ENCODE measurements at regions not wholly inside any gene's neighbourhood (a gene's known extent, or its start where the extent isn't known, plus 50 kb on each side); places are given as distances from the start of the nearest gene placed in this dataset.

- Mint-ChIP-seq H3K4me1 (peaks cover 14% of the 10 kb centered on the region), H3K27me3 (ENCODE audit: insufficient read depth, low read depth, poor library complexity) (peaks cover 2% of the 10 kb centered on the region), H3K9me3 (no peaks in the 10 kb centered on the region), H3K4me3 (no peak overlapping the region), H3K36me3 (ENCODE audit: low read depth) (no peaks in the 10 kb centered on the region), H3K27ac (no peak overlapping the region)
- H4K20me1 ChIP-seq (replicated peaks; ENCODE audit: insufficient read depth), result no peaks in the 10 kb centered on the region
- H3F3A ChIP-seq (replicated peaks; ENCODE audit: low read depth), result no peaks in the 10 kb centered on the region
- H3K4me1 ChIP-seq (ENCODE audit: insufficient read depth), result peaks cover 19% of the 10 kb centered on the region
- TF ChIP-seq EZH2phosphoT487 (IDR thresholded peaks at IDR 0.05; ENCODE audit: unreplicated experiment) (no peak), CTCF (conservative IDR thresholded peaks at IDR 0.05; ENCODE audit: low read depth in 2 of 2) (no peak), NANOG (IDR thresholded peaks at IDR 0.05; ENCODE audit: borderline replicate concordance) (no peak), ZNF114 (CRISPR knock-in tag; IDR thresholded peaks at IDR 0.05) (no peak), EZH2 (IDR thresholded peaks at IDR 0.05; ENCODE audit: low read depth, unreplicated experiment) (no peak), ZNF331 (CRISPR knock-in tag; IDR thresholded peaks at IDR 0.05; ENCODE audit: low read depth) (no peak), CREB1 (CRISPR knock-in tag; IDR thresholded peaks at IDR 0.05; ENCODE audit: low read depth) (no peak)
- peak overlapping the region; percentile 19; the same call in 1 of the 2 replicates for H3K4me2 ChIP-seq
- no peaks in the 10 kb centered on the region for H3K9me2 ChIP-seq (ENCODE audit: insufficient read depth)
- no peaks in the 10 kb centered on the region for H3K79me2 ChIP-seq (replicated peaks; ENCODE audit: insufficient read depth)
- DNase-seq (ENCODE audit: low spot score), result no peak
- no peak overlapping the region for H3K27ac ChIP-seq (ENCODE audit: low read depth)
- no peak for ATAC-seq
- no peaks in the 10 kb centered on the region for H3K36me3 ChIP-seq (ENCODE audit: insufficient read depth)
- H3K27me3 ChIP-seq (ENCODE audit: insufficient read depth), result no peaks in the 10 kb centered on the region
- H3K4me3 ChIP-seq, result no peak overlapping the region
- H2AFZ ChIP-seq, result no peak overlapping the region
Measured at GRCh38 chr6:111958534-111958933, 85.3 kb upstream of the FYN start.

- no peak overlapping the region for H3K4me2 ChIP-seq
- DNase-seq (ENCODE audit: low spot score) (no peak), ATAC-seq (no peak)
- H3F3A ChIP-seq (replicated peaks; ENCODE audit: low read depth), result no peaks in the 10 kb centered on the region
- no peaks in the 10 kb centered on the region for H3K9me2 ChIP-seq (ENCODE audit: insufficient read depth)
- no peak overlapping the region for H3K4me3 ChIP-seq
- Mint-ChIP-seq H3K9me3 (no peaks in the 10 kb centered on the region), H3K4me3 (no peak overlapping the region), H3K36me3 (ENCODE audit: low read depth) (no peaks in the 10 kb centered on the region), H3K27me3 (ENCODE audit: insufficient read depth, low read depth, poor library complexity) (peaks cover 2% of the 10 kb centered on the region), H3K4me1 (peaks cover 14% of the 10 kb centered on the region), H3K27ac (no peak overlapping the region)
- peaks cover 19% of the 10 kb centered on the region for H3K4me1 ChIP-seq (ENCODE audit: insufficient read depth)
- H3K27ac ChIP-seq (ENCODE audit: low read depth), result no peak overlapping the region
- H3K27me3 ChIP-seq (ENCODE audit: insufficient read depth), result no peaks in the 10 kb centered on the region
- no peaks in the 10 kb centered on the region for H3K79me2 ChIP-seq (replicated peaks; ENCODE audit: insufficient read depth)
- peak overlapping the region; percentile 95; the same call in 1 of the 2 replicates for H2AFZ ChIP-seq
- H3K36me3 ChIP-seq (ENCODE audit: insufficient read depth), result no peaks in the 10 kb centered on the region
- no peaks in the 10 kb centered on the region for H4K20me1 ChIP-seq (replicated peaks; ENCODE audit: insufficient read depth)
- TF ChIP-seq ETS1 (IDR thresholded peaks at IDR 0.05) (no peak), ZNF114 (CRISPR knock-in tag; IDR thresholded peaks at IDR 0.05) (no peak), POLR2AphosphoS5 (IDR thresholded peaks at IDR 0.05; ENCODE audit: low read depth) (no peak)
- TF ChIP-seq, protein P1, sequence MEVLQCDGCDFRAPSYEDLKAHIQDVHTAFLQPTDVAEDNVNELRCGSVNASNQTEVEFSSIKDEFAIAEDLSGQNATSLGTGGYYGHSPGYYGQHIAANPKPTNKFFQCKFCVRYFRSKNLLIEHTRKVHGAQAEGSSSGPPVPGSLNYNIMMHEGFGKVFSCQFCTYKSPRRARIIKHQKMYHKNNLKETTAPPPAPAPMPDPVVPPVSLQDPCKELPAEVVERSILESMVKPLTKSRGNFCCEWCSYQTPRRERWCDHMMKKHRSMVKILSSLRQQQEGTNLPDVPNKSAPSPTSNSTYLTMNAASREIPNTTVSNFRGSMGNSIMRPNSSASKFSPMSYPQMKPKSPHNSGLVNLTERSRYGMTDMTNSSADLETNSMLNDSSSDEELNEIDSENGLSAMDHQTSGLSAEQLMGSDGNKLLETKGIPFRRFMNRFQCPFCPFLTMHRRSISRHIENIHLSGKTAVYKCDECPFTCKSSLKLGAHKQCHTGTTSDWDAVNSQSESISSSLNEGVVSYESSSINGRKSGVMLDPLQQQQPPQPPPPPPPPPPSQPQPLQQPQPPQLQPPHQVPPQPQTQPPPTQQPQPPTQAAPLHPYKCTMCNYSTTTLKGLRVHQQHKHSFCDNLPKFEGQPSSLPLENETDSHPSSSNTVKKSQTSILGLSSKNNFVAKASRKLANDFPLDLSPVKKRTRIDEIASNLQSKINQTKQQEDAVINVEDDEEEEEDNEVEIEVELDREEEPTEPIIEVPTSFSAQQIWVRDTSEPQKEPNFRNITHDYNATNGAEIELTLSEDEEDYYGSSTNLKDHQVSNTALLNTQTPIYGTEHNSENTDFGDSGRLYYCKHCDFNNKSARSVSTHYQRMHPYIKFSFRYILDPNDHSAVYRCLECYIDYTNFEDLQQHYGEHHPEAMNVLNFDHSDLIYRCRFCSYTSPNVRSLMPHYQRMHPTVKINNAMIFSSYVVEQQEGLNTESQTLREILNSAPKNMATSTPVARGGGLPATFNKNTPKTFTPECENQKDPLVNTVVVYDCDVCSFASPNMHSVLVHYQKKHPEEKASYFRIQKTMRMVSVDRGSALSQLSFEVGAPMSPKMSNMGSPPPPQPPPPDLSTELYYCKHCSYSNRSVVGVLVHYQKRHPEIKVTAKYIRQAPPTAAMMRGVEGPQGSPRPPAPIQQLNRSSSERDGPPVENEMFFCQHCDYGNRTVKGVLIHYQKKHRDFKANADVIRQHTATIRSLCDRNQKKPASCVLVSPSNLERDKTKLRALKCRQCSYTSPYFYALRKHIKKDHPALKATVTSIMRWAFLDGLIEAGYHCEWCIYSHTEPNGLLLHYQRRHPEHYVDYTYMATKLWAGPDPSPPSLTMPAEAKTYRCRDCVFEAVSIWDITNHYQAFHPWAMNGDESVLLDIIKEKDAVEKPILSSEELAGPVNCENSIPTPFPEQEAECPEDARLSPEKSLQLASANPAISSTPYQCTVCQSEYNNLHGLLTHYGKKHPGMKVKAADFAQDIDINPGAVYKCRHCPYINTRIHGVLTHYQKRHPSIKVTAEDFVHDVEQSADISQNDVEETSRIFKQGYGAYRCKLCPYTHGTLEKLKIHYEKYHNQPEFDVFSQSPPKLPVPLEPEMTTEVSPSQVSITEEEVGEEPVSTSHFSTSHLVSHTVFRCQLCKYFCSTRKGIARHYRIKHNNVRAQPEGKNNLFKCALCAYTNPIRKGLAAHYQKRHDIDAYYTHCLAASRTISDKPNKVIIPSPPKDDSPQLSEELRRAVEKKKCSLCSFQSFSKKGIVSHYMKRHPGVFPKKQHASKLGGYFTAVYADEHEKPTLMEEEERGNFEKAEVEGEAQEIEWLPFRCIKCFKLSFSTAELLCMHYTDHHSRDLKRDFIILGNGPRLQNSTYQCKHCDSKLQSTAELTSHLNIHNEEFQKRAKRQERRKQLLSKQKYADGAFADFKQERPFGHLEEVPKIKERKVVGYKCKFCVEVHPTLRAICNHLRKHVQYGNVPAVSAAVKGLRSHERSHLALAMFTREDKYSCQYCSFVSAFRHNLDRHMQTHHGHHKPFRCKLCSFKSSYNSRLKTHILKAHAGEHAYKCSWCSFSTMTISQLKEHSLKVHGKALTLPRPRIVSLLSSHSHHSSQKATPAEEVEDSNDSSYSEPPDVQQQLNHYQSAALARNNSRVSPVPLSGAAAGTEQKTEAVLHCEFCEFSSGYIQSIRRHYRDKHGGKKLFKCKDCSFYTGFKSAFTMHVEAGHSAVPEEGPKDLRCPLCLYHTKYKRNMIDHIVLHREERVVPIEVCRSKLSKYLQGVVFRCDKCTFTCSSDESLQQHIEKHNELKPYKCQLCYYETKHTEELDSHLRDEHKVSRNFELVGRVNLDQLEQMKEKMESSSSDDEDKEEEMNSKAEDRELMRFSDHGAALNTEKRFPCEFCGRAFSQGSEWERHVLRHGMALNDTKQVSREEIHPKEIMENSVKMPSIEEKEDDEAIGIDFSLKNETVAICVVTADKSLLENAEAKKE (CRISPR knock-in tag; IDR thresholded peaks at IDR 0.05), result no peak
Measured at GRCh38 chr6:111959766-111960165, 86.5 kb upstream of the FYN start.

All from GM23338 (cell line).